ENCODE measurements at regions not wholly inside any gene's neighbourhood (a gene's known extent, or its start where the extent isn't known, plus 50 kb on each side); places are given as distances from the start of the nearest gene placed in this dataset.

- in situ Hi-C loops (cut with HindIII; ENCODE audit: low pct_unique_long_range_greater_than_20kb, low sequenced_read_pairs): no loop called here
- no peak for DNase-seq (ENCODE audit: low read depth, low spot score)
These were observed 996.1 kb downstream of the PDHA2 start for GRCh38 chr4:96835991-96836390.

- in situ Hi-C loops (cut with HindIII; ENCODE audit: low pct_unique_long_range_greater_than_20kb, low sequenced_read_pairs): no loop called here
- DNase-seq (ENCODE audit: low read depth, low spot score): no peak
These were observed 999.5 kb downstream of the PDHA2 start for GRCh38 chr4:96839441-96839840.

GRCh38 chr4:96841801-96842200, 1001.9 kb downstream of the PDHA2 start:
- DNase-seq (ENCODE audit: low read depth, low spot score): no peak
- in situ Hi-C loops (cut with HindIII; ENCODE audit: low pct_unique_long_range_greater_than_20kb, low sequenced_read_pairs): no loop called here

GRCh38 chr4:96844858-96845490, 1005.1 kb downstream of the PDHA2 start:
- no peak for DNase-seq (ENCODE audit: low read depth, low spot score)
- in situ Hi-C loops (cut with HindIII; ENCODE audit: low pct_unique_long_range_greater_than_20kb, low sequenced_read_pairs): no loop called here

- no peak for DNase-seq (ENCODE audit: low read depth, low spot score)
- in situ Hi-C loops (cut with HindIII; ENCODE audit: low pct_unique_long_range_greater_than_20kb, low sequenced_read_pairs): no loop called here
These were observed 1005.9 kb downstream of the PDHA2 start for GRCh38 chr4:96845819-96846218.

- DNase-seq (ENCODE audit: low read depth, low spot score): no peak
- in situ Hi-C loops (cut with HindIII; ENCODE audit: low pct_unique_long_range_greater_than_20kb, low sequenced_read_pairs): no loop called here
These were observed 1034.8 kb downstream of the PDHA2 start for GRCh38 chr4:96874657-96875056.

GRCh38 chr4:96879527-96879926, 1039.6 kb downstream of the PDHA2 start:
- DNase-seq (ENCODE audit: low read depth, low spot score): no peak
- in situ Hi-C loops (cut with HindIII; ENCODE audit: low pct_unique_long_range_greater_than_20kb, low sequenced_read_pairs): no loop called here

GRCh38 chr4:96887857-96888256, 1048.0 kb downstream of the PDHA2 start:
- in situ Hi-C loops (cut with HindIII; ENCODE audit: low pct_unique_long_range_greater_than_20kb, low sequenced_read_pairs): no loop called here
- no peak for DNase-seq (ENCODE audit: low read depth, low spot score)

- DNase-seq (ENCODE audit: low read depth, low spot score): no peak
These were observed 1054.7 kb downstream of the PDHA2 start for GRCh38 chr4:96894621-96895020.

GRCh38 chr4:96895826-96896225, 1055.9 kb downstream of the PDHA2 start:
- no peak for DNase-seq (ENCODE audit: low read depth, low spot score)
- in situ Hi-C loops (cut with HindIII; ENCODE audit: low pct_unique_long_range_greater_than_20kb, low sequenced_read_pairs): no loop called here

More at GRCh38 chr4:96894621-96895020, 1054.7 kb downstream of the PDHA2 start:
- in situ Hi-C loops (cut with HindIII; ENCODE audit: low pct_unique_long_range_greater_than_20kb, low sequenced_read_pairs): no loop called here

- no peak for DNase-seq (ENCODE audit: low read depth, low spot score)
- in situ Hi-C loops (cut with HindIII; ENCODE audit: low pct_unique_long_range_greater_than_20kb, low sequenced_read_pairs): no loop called here
These were observed 1072.8 kb downstream of the PDHA2 start for GRCh38 chr4:96912716-96913115.

- in situ Hi-C loops (cut with HindIII; ENCODE audit: low pct_unique_long_range_greater_than_20kb, low sequenced_read_pairs): no loop called here
- no peak for DNase-seq (ENCODE audit: low read depth, low spot score)
These were observed 1073.7 kb downstream of the PDHA2 start for GRCh38 chr4:96913441-96914080.

GRCh38 chr4:96916711-96917110, 1076.8 kb downstream of the PDHA2 start:
- in situ Hi-C loops (cut with HindIII; ENCODE audit: low pct_unique_long_range_greater_than_20kb, low sequenced_read_pairs): no loop called here
- DNase-seq (ENCODE audit: low read depth, low spot score): no peak

- in situ Hi-C loops (cut with HindIII; ENCODE audit: low pct_unique_long_range_greater_than_20kb, low sequenced_read_pairs): no loop called here
- no peak for DNase-seq (ENCODE audit: low read depth, low spot score)
These were observed 1097.0 kb downstream of the PDHA2 start for GRCh38 chr4:96936886-96937285.

GRCh38 chr4:96946552-96946951, 1106.7 kb downstream of the PDHA2 start:
- DNase-seq (ENCODE audit: low read depth, low spot score): no peak
- in situ Hi-C loops (cut with HindIII; ENCODE audit: low pct_unique_long_range_greater_than_20kb, low sequenced_read_pairs): no loop called here

GRCh38 chr4:96952610-96953009, 1112.7 kb downstream of the PDHA2 start:
- in situ Hi-C loops (cut with HindIII; ENCODE audit: low pct_unique_long_range_greater_than_20kb, low sequenced_read_pairs): no loop called here
- no peak for DNase-seq (ENCODE audit: low read depth, low spot score)

GRCh38 chr4:96955226-96955625, 1115.3 kb downstream of the PDHA2 start:
- in situ Hi-C loops (cut with HindIII; ENCODE audit: low pct_unique_long_range_greater_than_20kb, low sequenced_read_pairs): no loop called here
- no peak for DNase-seq (ENCODE audit: low read depth, low spot score)

GRCh38 chr4:96955691-96956090, 1115.8 kb downstream of the PDHA2 start:
- DNase-seq (ENCODE audit: low read depth, low spot score): no peak
- in situ Hi-C loops (cut with HindIII; ENCODE audit: low pct_unique_long_range_greater_than_20kb, low sequenced_read_pairs): no loop called here

- no peak for DNase-seq (ENCODE audit: low read depth, low spot score)
These were observed 1129.6 kb downstream of the PDHA2 start for GRCh38 chr4:96969455-96969854.

More at GRCh38 chr4:96969455-96969854, 1129.6 kb downstream of the PDHA2 start:
- in situ Hi-C loops (cut with HindIII; ENCODE audit: low pct_unique_long_range_greater_than_20kb, low sequenced_read_pairs): no loop called here
